AG10803 (cell line): ENCODE measurements at regions not wholly inside any gene's neighbourhood (a gene's known extent, or its start where the extent isn't known, plus 50 kb on each side); places are given as distances from the start of the nearest gene placed in this dataset.
"Not testable (repeated sequence)": the region's sequence is repeated elsewhere in the genome, so short reads cannot be mapped to it uniquely, and the experiment has no call there.

Source experiments
- DNase-seq: peaks from one replicate; pipeline ENCODE4 v3.0.0; 2010; ENCODE audit warnings: low read depth
- H3K4me3 ChIP-seq: 2 replicates; pipeline ENCODE4 v1.5.1; 2011; ENCODE audit warnings: mild to moderate bottlenecking, low read length, control low read depth
- TF ChIP-seq, protein P1 (sequence below): conservative IDR thresholded peaks from 2 replicates; pipeline ENCODE4 v1.5.1; 2011; ENCODE audit warnings: mild to moderate bottlenecking, low read length, control low read depth, inconsistent platforms

DNA sequence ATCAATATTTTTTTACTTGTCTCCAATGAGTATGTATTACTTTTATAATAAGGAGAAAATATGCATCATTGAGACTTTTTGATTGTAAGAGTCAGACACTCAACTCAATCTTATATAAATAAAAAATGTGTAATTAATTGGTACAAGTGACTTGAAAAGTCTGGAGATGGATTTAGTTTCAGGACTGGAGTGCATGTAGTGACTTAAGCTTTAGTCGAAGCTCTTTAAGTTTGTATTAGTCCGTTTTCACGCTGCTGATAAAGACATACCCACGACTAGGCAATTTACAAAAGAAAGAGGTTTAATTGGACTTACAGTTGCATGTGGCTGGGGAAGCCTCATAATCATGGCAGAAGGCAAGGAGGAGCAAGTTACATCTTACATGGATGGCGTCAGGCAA lies 60.7 kb upstream of the NKD1 start:
- no peak for DNase-seq
- no peak overlapping the region for H3K4me3 ChIP-seq
- TF ChIP-seq, protein P1, sequence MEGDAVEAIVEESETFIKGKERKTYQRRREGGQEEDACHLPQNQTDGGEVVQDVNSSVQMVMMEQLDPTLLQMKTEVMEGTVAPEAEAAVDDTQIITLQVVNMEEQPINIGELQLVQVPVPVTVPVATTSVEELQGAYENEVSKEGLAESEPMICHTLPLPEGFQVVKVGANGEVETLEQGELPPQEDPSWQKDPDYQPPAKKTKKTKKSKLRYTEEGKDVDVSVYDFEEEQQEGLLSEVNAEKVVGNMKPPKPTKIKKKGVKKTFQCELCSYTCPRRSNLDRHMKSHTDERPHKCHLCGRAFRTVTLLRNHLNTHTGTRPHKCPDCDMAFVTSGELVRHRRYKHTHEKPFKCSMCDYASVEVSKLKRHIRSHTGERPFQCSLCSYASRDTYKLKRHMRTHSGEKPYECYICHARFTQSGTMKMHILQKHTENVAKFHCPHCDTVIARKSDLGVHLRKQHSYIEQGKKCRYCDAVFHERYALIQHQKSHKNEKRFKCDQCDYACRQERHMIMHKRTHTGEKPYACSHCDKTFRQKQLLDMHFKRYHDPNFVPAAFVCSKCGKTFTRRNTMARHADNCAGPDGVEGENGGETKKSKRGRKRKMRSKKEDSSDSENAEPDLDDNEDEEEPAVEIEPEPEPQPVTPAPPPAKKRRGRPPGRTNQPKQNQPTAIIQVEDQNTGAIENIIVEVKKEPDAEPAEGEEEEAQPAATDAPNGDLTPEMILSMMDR: no peak

DNA sequence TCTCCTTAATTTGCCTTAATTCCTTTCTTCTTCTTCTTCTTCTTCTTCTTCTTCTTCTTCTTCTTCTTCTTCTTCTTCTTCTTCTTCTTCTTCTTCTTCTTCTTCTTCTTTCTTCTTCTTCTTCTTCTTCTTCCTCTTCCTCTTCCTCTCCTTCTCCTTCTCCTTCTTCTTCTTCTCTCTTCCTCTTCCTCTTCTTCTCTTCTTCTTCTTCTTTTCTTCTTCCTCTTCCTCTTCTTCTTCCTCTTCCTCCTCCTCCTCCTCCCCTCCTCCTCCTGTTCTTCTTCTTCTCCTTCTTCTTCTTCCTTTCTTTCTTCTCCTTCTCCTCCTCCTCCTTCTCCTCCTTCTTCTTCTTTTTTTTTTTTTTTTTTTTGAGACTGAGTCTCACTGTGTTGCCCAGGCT lies 62.0 kb upstream of the NKD1 start:
- not testable (repeated sequence) for DNase-seq, H3K4me3 ChIP-seq

DNA sequence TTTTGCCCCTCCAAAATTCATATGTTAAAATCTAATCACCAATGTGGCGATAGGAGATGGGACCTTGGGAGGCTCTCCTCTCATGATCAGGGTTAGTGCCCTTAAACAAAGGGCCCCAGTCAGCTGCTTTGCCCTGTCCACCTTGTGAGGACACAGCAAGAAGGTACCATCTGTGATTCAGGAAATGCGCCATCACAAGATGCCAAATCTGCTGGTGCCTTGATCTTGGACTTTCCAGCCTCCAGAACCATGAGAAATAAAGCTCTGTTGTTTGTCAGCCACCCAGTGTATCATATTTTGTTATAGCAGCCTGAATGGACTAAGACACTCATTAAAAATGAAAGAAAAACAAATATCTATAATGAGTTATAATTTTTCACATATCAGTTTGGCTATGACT lies 63.0 kb upstream of the NKD1 start:
- H3K4me3 ChIP-seq: no peak overlapping the region
- DNase-seq: no peak
- TF ChIP-seq, protein P1: no peak

DNA sequence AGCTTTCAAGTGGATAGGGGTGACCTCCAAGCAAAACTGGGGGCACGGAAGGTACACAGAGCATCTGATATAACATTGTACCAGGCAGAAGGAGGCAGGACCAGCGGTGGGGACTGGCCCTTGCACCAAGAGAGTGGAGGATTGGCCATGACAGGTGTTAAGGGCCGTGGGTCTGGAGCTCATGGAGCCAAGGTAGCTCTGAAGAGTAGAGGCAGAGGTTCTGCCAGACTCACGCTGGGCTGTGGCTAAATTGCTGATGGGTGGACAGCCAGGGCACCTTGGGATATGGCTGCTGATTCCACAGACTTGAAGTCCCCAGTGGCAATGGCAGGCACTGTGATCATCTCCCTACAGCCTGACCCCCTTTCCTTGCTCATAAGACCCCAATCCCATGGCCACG lies 65.9 kb upstream of the NKD1 start:
- H3K4me3 ChIP-seq: no peak overlapping the region
- DNase-seq: no peak
- TF ChIP-seq, protein P1: no peak

DNA sequence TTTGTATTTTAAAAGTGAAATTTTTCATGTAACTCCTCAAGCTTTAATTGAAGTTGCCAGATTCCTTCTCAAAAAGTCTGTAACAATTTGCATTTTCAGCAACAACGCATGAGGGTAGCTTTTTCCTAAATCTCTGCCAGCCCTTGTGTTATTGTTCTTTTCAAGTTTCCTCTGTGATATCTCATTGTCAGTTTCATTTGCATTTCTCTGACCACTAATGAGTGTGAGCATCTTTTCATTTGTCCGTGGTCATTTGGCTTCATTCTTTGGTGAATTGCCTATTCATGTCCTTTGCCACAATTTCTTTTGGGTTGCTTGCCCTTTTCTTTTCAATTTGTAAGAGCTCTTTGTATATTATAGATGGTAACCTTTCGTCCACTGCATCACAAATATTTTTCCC lies 68.0 kb upstream of the NKD1 start:
- H3K4me3 ChIP-seq: no peak overlapping the region
- no peak for DNase-seq
- TF ChIP-seq, protein P1: no peak

DNA sequence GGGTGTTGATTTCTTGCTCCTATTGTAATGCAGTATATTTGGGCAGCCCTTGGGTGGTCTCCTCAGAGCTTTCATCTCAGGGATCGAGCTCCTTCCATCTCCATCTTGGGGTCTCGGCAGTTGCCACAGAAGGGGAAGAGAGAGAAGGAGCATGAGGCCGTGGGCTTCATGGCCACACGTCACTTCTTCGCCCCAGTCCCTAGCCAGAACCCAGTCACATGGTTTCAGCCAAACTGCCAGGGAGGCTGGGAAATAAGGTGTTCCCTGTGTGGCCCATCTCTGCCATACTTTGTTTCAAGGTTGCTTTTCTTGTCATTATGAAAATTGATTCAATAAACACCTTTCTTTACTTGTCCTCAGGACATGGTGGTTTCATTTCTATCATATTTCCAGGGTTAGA lies 68.4 kb upstream of the NKD1 start:
- no peak overlapping the region for H3K4me3 ChIP-seq
- DNase-seq: no peak
- TF ChIP-seq, protein P1: no peak

DNA sequence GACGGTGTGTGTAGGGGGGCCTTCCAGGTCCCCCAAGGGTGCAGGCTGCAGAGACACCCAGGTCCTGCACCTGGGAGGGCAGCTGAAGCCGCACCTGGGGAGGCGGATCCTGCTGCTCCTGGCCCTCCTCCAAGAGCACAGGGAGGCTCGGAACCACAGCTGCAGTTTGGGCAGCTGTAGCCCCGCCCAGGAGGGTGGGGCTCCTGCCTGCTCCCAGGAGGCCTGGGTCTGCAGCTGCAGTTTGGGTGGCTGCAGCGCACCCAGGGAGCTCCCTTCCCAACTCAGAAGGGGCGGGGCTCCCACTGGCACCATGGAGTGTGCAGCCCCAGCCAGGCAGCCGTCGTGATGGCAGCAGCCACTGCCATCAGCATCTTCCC lies 69.4 kb upstream of the NKD1 start:
- no peak overlapping the region for H3K4me3 ChIP-seq
- TF ChIP-seq, protein P1: no peak
- no peak for DNase-seq

DNA sequence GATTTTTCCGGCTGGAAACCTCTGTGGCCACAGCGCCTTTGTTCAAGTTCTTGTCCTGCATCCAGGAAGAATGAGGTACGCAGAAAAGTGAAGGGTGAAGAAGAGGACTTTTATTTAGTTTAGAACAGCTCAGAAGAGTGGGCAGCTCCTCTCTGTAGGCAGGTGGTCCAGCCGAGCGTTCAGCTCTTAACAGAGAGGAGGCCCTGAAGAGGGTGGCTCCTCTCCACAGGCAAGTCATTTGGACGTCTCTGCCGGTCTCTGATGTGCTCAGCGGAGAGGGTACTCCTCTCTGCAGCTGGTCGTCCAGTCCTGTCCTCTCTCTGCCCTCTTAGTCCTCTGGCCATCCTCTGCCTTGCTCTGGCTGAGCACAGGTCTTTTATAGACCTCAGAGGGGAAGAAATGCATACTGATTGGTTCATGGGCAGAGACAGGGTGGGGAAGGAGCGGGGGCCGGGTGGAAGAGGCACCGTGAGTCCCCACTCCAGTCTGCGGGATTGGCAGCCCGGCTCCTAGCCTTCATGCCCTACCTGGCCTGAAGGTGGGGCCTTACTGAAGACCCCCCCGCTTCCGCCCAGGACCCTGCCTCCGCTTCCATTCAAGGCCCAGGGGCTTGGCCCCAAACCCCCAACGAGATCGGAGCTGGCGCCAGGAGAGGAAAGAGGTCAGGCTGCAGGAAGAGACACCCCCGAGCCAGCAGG lies 70.0 kb upstream of the NKD1 start:
- TF ChIP-seq, protein P1: no peak
- H3K4me3 ChIP-seq: no peak overlapping the region
- no peak for DNase-seq
